GM12878 (cell line): ENCODE measurements at regions not wholly inside any gene's neighbourhood (a gene's known extent, or its start where the extent isn't known, plus 50 kb on each side); places are given as distances from the start of the nearest gene placed in this dataset.
A peak's percentile ranks its signal among the peaks of the same experiment; 100 is the strongest.

Experiments used
- ATAC-seq: fragments of 200-7000 bp; cut with Tn5 transposase; 3 replicates; pipeline ENCODE4 v1.9.1; 2020; ENCODE audit warnings: mild to moderate bottlenecking, moderate library complexity
- BruUV-seq: library from RNA; stranded (reverse); fragments of 400-500 nt; replicated peaks from 2 replicates; lab custom pipeline; 2021; lab: Mats Ljungman, UMichigan
- CTCF ChIA-PET: fragments of 300-600 bp; sonication (Branson Sonifier 250); formaldehyde crosslinking; extraction: SDS; loops from one replicate; lab custom pipeline; 2021; ENCODE audit warnings: inconsistent platforms; lab: Yijun Ruan, JAX
- POLR2A ChIA-PET: fragments of 350-600 bp; formaldehyde crosslinking; extraction: SDS; loops from one replicate; lab custom pipeline; 2021; ENCODE audit warnings: inconsistent platforms; lab: Charles Lee
- RAD21 ChIA-PET: fragments of 300-600 bp; sonication (Branson Sonifier 250); formaldehyde crosslinking; loops from one replicate; lab custom pipeline; 2023; ENCODE audit warnings: antibody characterized with exemption; ENCODE audit not compliant: unreplicated experiment; lab: Charles Lee
- SMC1A ChIA-PET: fragments of 300-600 bp; sonication (Branson Sonifier 250); formaldehyde crosslinking; loops from one replicate; lab custom pipeline; 2023; ENCODE audit not compliant: unreplicated experiment, uncharacterized antibody; lab: Charles Lee
- DNase-seq: peaks from one replicate; pipeline ENCODE4 v3.0.0-alpha.2; 2011; ENCODE audit warnings: low read depth, low spot score
- FAIRE-seq: peaks from 3 replicates; lab custom pipeline; 2011; peaks lifted over from hg19 to GRCh38; lab: Jason Lieb, UNC
- H2AFZ ChIP-seq: 2 replicates; pipeline ENCODE4 v1.6.0; 2011; ENCODE audit warnings: low read depth, low read length, control low read depth; ENCODE audit not compliant: control insufficient read depth
- H3K27ac ChIP-seq: 2 replicates; pipeline ENCODE4 v1.5.1; 2011; ENCODE audit warnings: control low read depth; ENCODE audit not compliant: control insufficient read depth, insufficient read depth
- H3K27me3 ChIP-seq, 2 experiments: replicated peaks in 1 of 2; 2 replicates each; pipeline versions ENCODE4 v1.6.0 to v1.6.1; 2011; ENCODE audit warnings: low read length in 1 of 2; ENCODE audit not compliant: control insufficient read depth in 2 of 2, insufficient read depth in 2 of 2
- H3K36me3 ChIP-seq, 2 experiments: 2 replicates each; pipeline ENCODE4 v1.5.1; 2011; ENCODE audit warnings: low read length in 1 of 2; ENCODE audit not compliant: control insufficient read depth in 2 of 2, insufficient read depth in 2 of 2
- H3K4me1 ChIP-seq: 2 replicates; pipeline ENCODE4 v1.6.1; 2011; ENCODE audit warnings: mild to moderate bottlenecking, low read length, moderate library complexity, mixed read lengths; ENCODE audit not compliant: control insufficient read depth, insufficient read depth
- H3K4me2 ChIP-seq: 2 replicates; pipeline ENCODE4 v1.6.0; 2011; ENCODE audit warnings: control low read depth; ENCODE audit not compliant: control insufficient read depth, insufficient read depth
- H3K4me3 ChIP-seq: fragments of 200-600 bp; sonication (generic); 2 replicates; pipeline ENCODE4 v1.5.1; 2016
- H3K79me2 ChIP-seq: 2 replicates; pipeline ENCODE4 v1.6.0; 2011; ENCODE audit warnings: low read length; ENCODE audit not compliant: control insufficient read depth, insufficient read depth
- H3K9ac ChIP-seq: 2 replicates; pipeline ENCODE4 v1.8.0; 2011; ENCODE audit warnings: low read length, control low read depth, mixed read lengths; ENCODE audit not compliant: control insufficient read depth, insufficient read depth
- H3K9me3 ChIP-seq: replicated peaks from 3 replicates; pipeline ENCODE4 v1.5.1; 2011; ENCODE audit warnings: mild to moderate bottlenecking, low read length; ENCODE audit not compliant: control insufficient read depth, insufficient read depth
- H4K20me1 ChIP-seq: 2 replicates; pipeline ENCODE4 v1.6.0; 2011; ENCODE audit not compliant: control insufficient read depth, insufficient read depth
- FOXK2 ChIP-seq: fragments of 450-650 bp; IDR thresholded peaks from 2 replicates; pipeline ENCODE4 v1.6.1; 2017; ENCODE audit warnings: mild to moderate bottlenecking, moderate library complexity
- MTA3 ChIP-seq: IDR thresholded peaks from 2 replicates; pipeline ENCODE4 v1.6.1; 2012; ENCODE audit warnings: low read length, inconsistent platforms, borderline replicate concordance
- POLR2A ChIP-seq: IDR thresholded peaks from 2 replicates; pipeline ENCODE4 v1.6.1; 2011; ENCODE audit warnings: low read depth, mild to moderate bottlenecking, low read length
- RAD21 ChIP-seq: IDR thresholded peaks from 2 replicates; pipeline ENCODE4 v1.6.1; 2011; ENCODE audit warnings: mild to moderate bottlenecking, low read depth, low read length, moderate library complexity; ENCODE audit not compliant: insufficient read depth
- RUNX3 ChIP-seq: IDR thresholded peaks from 2 replicates; pipeline ENCODE4 v1.6.1; 2012; ENCODE audit warnings: low read length, inconsistent platforms
- WGBS: methylation state at CpG from one replicate; pipeline ENCODE4 v1.1.6; 2016; ENCODE audit warnings: low lambda C conversion rate; ENCODE audit not compliant: insufficient replicate concordance, insufficient coverage; ENCODE audit errors: missing lambda C conversion rate; 5-methylcytosine and 5-hydroxymethylcytosine counted together
- in situ Hi-C: fragments of 300-500 bp; cut with MboI; formaldehyde crosslinking; loops from 9 replicates; pipeline ENCODE4 v1.14.3; 2018; ENCODE audit warnings: mixed read lengths
- intact Hi-C: fragments of 100-400 bp; cut with micrococcal nuclease; formaldehyde crosslinking; loops from one replicate; pipeline ENCODE4 v1.14.2; 2022; ENCODE audit not compliant: unreplicated experiment

- Histone ChIP-seq H3K9ac (no peak overlapping the region), H3K4me2 (peak overlapping the region; percentile 49), H3K79me2 (no peaks in the 10 kb centered on the region)
- in situ Hi-C loops = no loop called here
- 12% methylated on average over 3 of the region's 3 CpGs for WGBS
- no peak for TF ChIP-seq POLR2A
- TF ChIP-seq RAD21 = 0 out of 2 replicates have a peak, but pooled peaks have one; percentile 27
- TF ChIP-seq FOXK2 = no peak
- TF ChIP-seq, all 136 proteins: peak for 1
- no peaks in the 10 kb centered on the region for H3K36me3 ChIP-seq
- peak overlapping the region; percentile 30 for H2AFZ ChIP-seq
- no peaks in the 10 kb centered on the region; the same call in 2 of the 3 replicates for H3K9me3 ChIP-seq
- peak overlapping the region; percentile 53; the same call in 1 of the 2 replicates for H3K27ac ChIP-seq
- ChIA-PET CTCF (interaction anchor here (1.0 to 1.1 kb wide), 2 partner anchors 8 to 227 kb away, joined by 3 to 5 read pairs; no protein-coding TSS in a partner anchor), SMC1A (interaction anchor here (0.7 to 3.7 kb wide), 7 partner anchors 20 to 654 kb away, joined by 3 to 22 read pairs (median 12); no protein-coding TSS in a partner anchor), POLR2A (interaction anchor here (1.3 kb wide), 1 partner anchor 40 kb away, joined by 3 read pairs; no protein-coding TSS in a partner anchor), RAD21 (interaction anchor here (1.3 to 3.9 kb wide), 5 partner anchors 22 to 461 kb away, joined by 3 to 22 read pairs (median 4); no protein-coding TSS in a partner anchor)
- ATAC-seq = no peak
- no peak for DNase-seq
- H4K20me1 ChIP-seq = no peaks in the 10 kb centered on the region
- H3K4me1 ChIP-seq = peaks cover 26% of the 10 kb centered on the region
- H3K27me3 ChIP-seq = no peaks in the 10 kb centered on the region
- no TSS peak for BruUV-seq
- H3K4me3 ChIP-seq = no peak overlapping the region
- intact Hi-C loops = loop anchor here (1.0 kb wide), 1 partner anchor 305 kb away; no protein-coding TSS in a partner anchor
- peak; percentile 18 for FAIRE-seq
Measured at GRCh38 chr1:59045137-59045536, 251.8 kb upstream of the FGGY start.

- in situ Hi-C loops = no loop called here
- ChIA-PET CTCF (interaction anchor here (1.0 to 2.8 kb wide), 4 partner anchors 9 to 654 kb away, joined by 3 to 13 read pairs (median 4); no protein-coding TSS in a partner anchor), SMC1A (interaction anchor here (0.7 to 3.7 kb wide), 10 partner anchors 20 to 653 kb away, joined by 3 to 22 read pairs (median 8); no protein-coding TSS in a partner anchor), POLR2A (interaction anchor here (0.5 to 1.8 kb wide), 4 partner anchors 21 to 261 kb away, joined by 3 to 6 read pairs (median 4); no protein-coding TSS in a partner anchor), RAD21 (interaction anchor here (1.3 to 3.9 kb wide), 8 partner anchors 19 to 461 kb away, joined by 3 to 22 read pairs (median 4); no protein-coding TSS in a partner anchor)
- FAIRE-seq = peak; percentile 71
- Histone ChIP-seq H3K4me2 (peak overlapping the region; percentile 49), H3K27me3 (no peaks in the 10 kb centered on the region), H4K20me1 (no peaks in the 10 kb centered on the region), H3K4me3 (no peak overlapping the region), H3K9ac (no peak overlapping the region), H2AFZ (peak overlapping the region; percentile 46), H3K79me2 (no peaks in the 10 kb centered on the region), H3K4me1 (peaks cover 26% of the 10 kb centered on the region), H3K36me3 (no peaks in the 10 kb centered on the region), H3K27ac (peak overlapping the region; percentile 53; the same call in 1 of the 2 replicates), H3K9me3 (no peaks in the 10 kb centered on the region; the same call in 2 of the 3 replicates)
- DNase-seq = no peak
- 3% methylated on average over 5 of the region's 5 CpGs for WGBS
- no TSS peak for BruUV-seq
- TF ChIP-seq RUNX3 (peak; percentile 35; the same call in 1 of the 2 replicates), MTA3 (no peak)
- intact Hi-C loops = loop anchor here (1.0 kb wide), 1 partner anchor 305 kb away; no protein-coding TSS in a partner anchor
- ATAC-seq = no peak
Measured at GRCh38 chr1:59045636-59046035, 251.3 kb upstream of the FGGY start.
